Stimulated activated CD8-positive, alpha-beta memory T cell treated with anti-CD3 and anti-CD28 coated beads, Interleukin-12 subunit alpha, Interleukin-12 subunit beta, amount 100 ng/mL, for 1 hour (primary cell): ENCODE measurements at regions not wholly inside any gene's neighbourhood (a gene's known extent, or its start where the extent isn't known, plus 50 kb on each side); places are given as distances from the start of the nearest gene placed in this dataset.

Experiments
- DNase-seq: peaks from one replicate; pipeline ENCODE4 v3.0.0-alpha.2; 2020; ENCODE audit warnings: low read depth

GRCh38 chr1:56189946-56190805 is 389.2 kb downstream of the PLPP3 start:
- no peak for DNase-seq

DNA sequence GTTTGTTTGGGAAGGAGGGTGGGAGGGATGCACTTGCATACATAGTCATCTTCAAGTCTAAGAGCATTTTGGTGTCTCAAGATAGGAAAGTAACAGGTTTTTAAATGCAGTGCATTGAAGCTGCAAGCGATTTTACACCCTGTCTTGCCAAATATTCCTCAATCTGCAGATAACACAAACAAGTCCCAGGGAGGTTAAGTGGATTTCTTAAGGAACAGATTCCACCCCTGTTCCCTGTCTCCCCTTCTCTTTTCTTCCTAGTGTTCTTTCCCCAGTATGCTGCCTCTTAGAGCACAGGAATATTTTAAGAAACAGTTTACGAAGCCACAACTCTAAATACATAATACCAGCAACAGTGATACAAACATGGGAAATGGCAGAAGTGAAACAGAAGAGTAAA is 389.9 kb downstream of the PLPP3 start:
- no peak for DNase-seq

DNA sequence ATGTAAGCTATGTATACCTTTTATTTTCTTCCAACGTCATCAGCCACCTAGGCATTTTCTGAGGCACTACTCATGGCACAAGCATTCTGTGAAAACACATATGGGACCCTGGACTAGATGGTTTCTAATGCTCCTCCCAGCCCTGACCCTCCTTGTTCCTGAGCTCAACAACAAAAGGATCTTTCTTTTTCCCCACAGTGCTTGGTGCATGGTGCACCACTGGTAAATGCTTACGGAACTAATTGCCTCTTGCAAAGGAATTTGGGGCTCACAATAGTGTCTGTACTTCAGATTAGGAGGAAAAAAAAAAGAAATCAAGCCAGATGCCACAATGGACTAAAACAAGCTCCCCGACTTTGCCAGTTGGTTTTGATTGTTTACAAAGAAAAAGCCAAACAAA is 390.5 kb downstream of the PLPP3 start:
- DNase-seq, result no peak

DNA sequence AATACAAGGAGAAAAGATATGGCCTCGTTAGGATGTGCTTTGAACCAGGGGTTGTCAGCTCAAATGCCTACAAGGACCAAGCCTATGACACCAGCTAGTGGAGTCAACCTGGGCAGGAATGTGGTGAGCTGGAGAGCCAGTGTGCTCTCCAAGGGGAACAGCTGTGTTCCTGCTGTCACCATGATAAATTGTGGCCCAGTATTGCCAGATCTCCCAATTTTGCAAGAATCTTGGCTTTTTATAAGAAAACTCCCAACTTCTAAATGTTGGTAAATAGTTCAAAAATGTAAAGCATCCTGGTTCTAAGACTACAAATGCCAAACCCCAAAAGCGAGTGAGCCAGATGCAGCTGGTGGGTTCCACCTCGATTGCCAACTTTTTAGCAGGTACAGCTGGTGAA is 391.1 kb downstream of the PLPP3 start:
- DNase-seq, result no peak

DNA sequence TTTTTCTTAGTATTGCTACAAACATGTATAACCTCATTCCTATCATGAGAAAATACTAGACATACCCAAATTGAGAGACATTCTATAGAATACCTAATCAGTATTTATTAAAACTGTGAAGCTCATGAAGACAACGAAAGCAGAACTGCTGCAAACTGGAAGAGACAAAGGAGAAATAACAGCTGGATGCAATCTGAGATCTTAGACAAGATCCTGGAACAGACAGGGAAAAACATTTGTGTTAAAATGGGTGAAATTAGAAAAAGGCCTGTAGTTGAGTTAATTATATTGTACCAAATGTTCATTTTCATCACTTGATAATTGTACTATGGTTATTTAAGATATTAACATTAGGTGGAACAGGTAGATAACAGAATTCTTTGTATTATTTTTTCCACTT is 392.0 kb downstream of the PLPP3 start:
- no peak for DNase-seq

- no peak for DNase-seq
Observed at GRCh38 chr1:56185493-56185892, 393.9 kb downstream of the PLPP3 start.

- DNase-seq, result no peak
Observed at GRCh38 chr1:56183151-56183550, 396.2 kb downstream of the PLPP3 start.

GRCh38 chr1:56180520-56181190 is 398.7 kb downstream of the PLPP3 start:
- DNase-seq, result no peak

GRCh38 chr1:56179543-56179942 is 399.8 kb downstream of the PLPP3 start:
- no peak for DNase-seq

DNA sequence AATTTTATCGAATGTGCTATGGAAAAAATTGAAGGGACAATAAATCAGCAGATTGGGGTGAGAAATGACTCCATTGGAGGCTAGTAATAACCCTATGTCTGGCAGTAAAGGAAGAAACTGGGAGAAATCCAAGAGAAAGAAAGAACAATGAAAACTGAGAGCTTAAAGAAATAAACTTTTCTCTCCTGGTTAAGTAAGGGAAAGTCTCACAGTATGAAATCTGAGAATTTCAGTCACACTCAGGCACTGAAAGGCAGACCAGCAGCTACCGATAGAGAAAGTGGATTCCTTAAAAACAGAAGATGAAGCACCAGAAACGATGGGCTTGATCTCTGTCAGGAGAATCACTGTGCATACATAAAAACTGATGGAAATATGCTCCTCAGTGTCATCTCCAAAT is 404.2 kb downstream of the PLPP3 start:
- no peak for DNase-seq

DNA sequence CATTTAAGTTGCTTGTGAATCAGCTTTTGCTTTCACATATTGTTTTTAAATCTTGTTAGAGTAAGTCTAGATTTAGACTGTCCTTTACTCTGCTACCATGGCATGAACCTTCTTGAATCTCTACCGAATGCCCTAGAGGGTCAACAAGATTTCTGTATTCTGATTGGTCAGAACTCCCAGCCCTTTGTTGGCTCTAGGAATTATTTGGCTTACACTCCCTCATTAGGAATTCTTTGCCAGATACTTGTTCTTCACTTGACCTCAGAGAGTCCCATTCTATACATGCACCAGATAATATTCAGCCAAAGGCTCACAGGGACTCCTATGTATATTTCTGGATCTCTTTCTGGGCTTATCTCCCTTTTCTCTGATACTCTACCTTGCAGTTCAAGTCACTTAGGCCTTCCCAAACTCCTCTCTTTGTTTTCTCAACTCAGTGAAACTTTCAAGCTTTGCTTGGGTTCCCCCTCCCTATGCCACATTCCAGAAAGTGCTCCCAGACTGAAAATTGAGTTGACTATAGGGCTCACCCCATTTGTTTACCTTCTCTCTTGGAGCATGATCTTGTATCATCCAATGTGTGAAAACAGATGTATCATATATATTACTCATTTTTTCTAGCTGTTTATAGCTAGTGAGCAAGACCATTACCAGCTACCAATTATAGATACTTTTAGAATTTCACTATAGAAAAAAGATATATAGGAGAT is 405.0 kb downstream of the PLPP3 start:
- no peak for DNase-seq

- no peak for DNase-seq
Observed at GRCh38 chr1:56173736-56174135, 405.6 kb downstream of the PLPP3 start.

DNA sequence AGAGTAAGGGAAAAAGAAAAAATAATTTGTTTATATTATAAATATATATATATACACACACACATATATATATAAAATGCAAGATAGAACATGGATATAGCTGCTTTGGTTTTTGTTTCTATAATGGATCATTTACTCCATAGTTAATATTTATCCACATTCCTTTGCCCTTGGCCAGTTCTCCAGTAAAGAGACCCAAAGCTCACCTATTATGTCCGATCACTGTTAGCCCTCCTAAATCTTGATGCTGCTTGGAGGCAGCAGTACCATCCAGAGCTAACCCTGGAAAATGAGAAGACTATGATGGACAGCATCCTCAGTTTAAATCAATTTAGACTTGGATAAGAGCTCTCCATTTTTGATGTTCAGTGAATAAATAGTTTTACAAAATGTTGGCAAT is 407.7 kb downstream of the PLPP3 start:
- no peak for DNase-seq

- DNase-seq, result no peak
Observed at GRCh38 chr1:56170784-56171320, 408.5 kb downstream of the PLPP3 start.

DNA sequence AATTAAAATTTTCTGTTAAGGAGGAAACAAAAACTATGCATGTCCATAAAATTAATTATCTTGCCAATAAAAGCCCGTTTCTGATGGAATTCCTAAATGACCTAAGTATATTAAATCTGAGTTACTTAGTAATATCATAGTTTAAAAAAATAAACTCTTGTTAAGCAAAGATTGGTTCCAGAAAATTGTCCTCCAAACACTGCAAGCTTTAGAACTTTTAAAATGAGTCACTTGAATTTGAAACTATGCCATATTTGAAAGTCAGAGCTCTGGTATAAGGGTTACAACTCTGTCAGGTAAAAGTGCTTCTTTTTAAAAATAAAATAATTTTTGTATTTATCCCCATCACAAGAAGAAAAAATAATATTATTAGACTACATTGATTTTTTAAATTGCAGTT is 409.5 kb downstream of the PLPP3 start:
- DNase-seq, result no peak

GRCh38 chr1:56168176-56168575 is 411.2 kb downstream of the PLPP3 start:
- DNase-seq, result no peak

GRCh38 chr1:56167596-56167995 is 411.8 kb downstream of the PLPP3 start:
- no peak for DNase-seq

GRCh38 chr1:56160773-56161315 is 418.5 kb downstream of the PLPP3 start:
- DNase-seq, result no peak

DNA sequence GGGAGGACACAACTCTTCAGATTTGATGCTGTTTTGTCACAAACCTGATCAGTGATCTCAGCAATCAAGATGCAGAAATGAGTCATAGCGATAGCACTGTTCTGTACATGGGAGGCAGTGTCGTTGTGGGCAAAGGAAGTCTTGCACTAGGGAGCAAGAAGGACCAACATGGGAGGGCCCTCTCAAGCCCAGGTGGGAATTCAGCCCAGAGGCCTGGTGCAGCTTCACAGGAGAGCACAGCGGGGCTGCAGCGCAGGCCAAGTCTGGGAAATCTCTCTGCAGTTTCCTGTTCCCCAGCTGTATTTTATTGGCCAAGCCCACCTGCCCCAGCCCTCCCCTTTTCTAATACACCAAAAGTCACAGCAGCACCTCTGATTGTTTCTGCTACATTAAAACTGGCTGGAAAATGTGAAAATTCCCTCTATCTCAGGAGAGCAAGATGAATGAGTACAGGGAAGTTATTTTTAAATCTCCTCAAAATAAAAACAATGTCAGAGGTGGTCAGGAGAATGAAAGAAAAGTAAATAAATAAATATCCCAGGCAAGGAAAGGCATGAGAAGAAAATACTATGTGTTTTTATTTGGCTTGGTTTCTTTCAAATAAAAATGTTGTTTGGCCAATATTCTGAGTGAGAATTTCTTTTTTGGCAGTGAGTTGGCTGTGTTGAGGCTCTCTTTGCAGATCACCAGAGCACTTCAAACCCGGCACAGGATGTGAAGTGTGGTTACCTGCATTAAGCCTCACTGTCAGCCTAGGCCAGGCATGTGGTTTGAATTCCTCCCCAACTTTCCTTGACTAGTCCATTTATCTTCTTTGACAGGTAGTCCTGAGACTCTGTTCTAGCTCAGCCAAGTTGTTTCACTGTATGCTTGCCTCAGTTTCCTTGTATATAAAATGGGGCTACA is 422.1 kb downstream of the PLPP3 start:
- no peak for DNase-seq

GRCh38 chr1:56153276-56153675 is 426.1 kb downstream of the PLPP3 start:
- no peak for DNase-seq

GRCh38 chr1:56152635-56153034 is 426.7 kb downstream of the PLPP3 start:
- no peak for DNase-seq
